Activated naive CD4-positive, alpha-beta T cell treated with anti-CD3 and anti-CD28 coated beads for 36 hours (primary cell): ENCODE measurements at regions not wholly inside any gene's neighbourhood (a gene's known extent, or its start where the extent isn't known, plus 50 kb on each side); places are given as distances from the start of the nearest gene placed in this dataset.
"Not testable (repeated sequence)": the region's sequence is repeated elsewhere in the genome, so short reads cannot be mapped to it uniquely, and the experiment has no call there.

Experiments
- CTCF ChIA-PET: fragments of 350-600 bp; sonication (Branson Sonifier 250); formaldehyde crosslinking; loops from one replicate; lab custom pipeline; 2021; ENCODE audit warnings: antibody characterized with exemption; lab: Charles Lee
- DNase-seq: peaks from one replicate; pipeline ENCODE4 v3.0.0-alpha.2; 2020
- H3K27ac Mint-ChIP-seq: one replicate; pipeline ENCODE4 v1.8.0; 2021; ENCODE audit warnings: mild to moderate bottlenecking, mixed read lengths
- H3K27me3 Mint-ChIP-seq: one replicate; pipeline ENCODE4 v1.8.0; 2021; ENCODE audit warnings: low read depth, mixed read lengths
- H3K36me3 Mint-ChIP-seq: one replicate; pipeline ENCODE4 v1.8.0; 2021; ENCODE audit warnings: low read depth, mixed read lengths
- H3K4me1 Mint-ChIP-seq: one replicate; pipeline ENCODE4 v1.8.0; 2021; ENCODE audit warnings: low read depth, mixed read lengths
- H3K4me3 Mint-ChIP-seq: one replicate; pipeline ENCODE4 v1.8.0; 2021; ENCODE audit warnings: mild to moderate bottlenecking, moderate library complexity, mixed read lengths
- H3K9me3 Mint-ChIP-seq: one replicate; pipeline ENCODE4 v1.8.0; 2021; ENCODE audit warnings: mixed read lengths
- intact Hi-C: fragments of 100-400 bp; cut with micrococcal nuclease; formaldehyde crosslinking; loops from one replicate; pipeline ENCODE4 v1.15.1; 2023

DNA sequence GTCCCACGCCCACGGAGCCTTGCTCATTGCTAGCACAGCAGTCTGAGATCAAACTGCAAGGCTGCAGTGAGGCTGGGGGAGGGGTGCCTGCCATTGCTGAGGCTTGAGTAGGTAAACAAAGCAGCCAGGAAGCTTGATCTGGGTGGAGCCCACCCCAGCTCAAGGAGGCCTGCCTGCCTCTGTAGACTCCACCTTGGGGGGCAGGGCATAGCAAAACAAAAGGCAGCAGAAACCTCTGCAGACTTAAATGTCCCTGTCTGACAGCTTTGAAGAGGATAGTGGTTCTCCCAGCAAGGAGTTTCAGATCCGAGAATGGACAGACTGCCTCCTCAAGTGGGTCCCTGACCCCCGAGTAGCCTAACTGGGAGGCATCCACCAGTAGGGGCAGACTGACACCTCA lies 239.7 kb downstream of the DAD1 start:
- H3K4me3 Mint-ChIP-seq, H3K27me3 Mint-ChIP-seq, H3K9me3 Mint-ChIP-seq, H3K4me1 Mint-ChIP-seq, H3K27ac Mint-ChIP-seq, CTCF ChIA-PET, DNase-seq, intact Hi-C loops, H3K36me3 Mint-ChIP-seq: not testable (repeated sequence)

DNA sequence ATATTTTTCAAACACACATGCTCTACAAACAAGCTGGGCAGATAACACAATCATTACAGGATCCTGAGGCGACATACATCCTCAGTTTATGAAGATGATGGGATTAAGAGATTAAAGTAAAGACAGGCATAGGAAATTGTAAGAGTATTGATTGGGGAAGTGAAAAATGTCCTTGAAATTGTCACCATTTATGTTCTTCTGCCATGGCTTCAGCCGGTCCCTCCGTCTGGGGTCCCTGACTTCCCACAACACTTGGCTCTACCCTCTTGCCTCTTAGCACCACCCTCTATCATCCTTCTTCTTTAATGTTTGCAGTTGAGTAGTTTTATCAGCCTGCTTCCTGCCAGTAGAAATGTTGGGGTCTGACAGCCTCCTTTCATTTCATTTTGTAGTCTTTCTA lies 244.4 kb downstream of the DAD1 start:
- DNase-seq: no peak
- H3K4me1 Mint-ChIP-seq: no peaks in the 10 kb centered on the region
- no peak overlapping the region for H3K4me3 Mint-ChIP-seq
- no peaks in the 10 kb centered on the region for H3K27me3 Mint-ChIP-seq
- H3K9me3 Mint-ChIP-seq: no peaks in the 10 kb centered on the region
- no peaks in the 10 kb centered on the region for H3K36me3 Mint-ChIP-seq
- CTCF ChIA-PET: no interaction called here
- intact Hi-C loops: no loop called here
- H3K27ac Mint-ChIP-seq: no peak overlapping the region

DNA sequence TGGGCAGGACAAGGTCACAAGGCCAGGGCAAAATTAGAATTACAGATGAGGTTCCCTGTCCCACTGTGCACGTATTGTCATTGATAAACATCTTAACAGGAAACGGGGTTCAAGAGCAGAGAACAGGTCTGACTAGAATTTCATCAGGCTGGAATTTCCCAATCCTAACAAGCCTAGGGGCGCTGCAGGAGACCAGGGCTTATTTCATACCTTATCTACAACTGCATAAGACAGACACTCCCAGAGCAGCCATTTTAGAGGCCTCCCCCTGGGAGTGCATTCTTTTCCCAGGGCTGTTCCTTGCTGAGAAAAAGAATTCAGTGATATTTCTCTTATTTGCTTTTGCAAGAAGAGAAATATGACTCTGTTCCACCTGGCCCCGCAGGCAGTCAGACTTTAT lies 244.8 kb downstream of the DAD1 start:
- H3K36me3 Mint-ChIP-seq, H3K4me1 Mint-ChIP-seq, CTCF ChIA-PET, DNase-seq, intact Hi-C loops, H3K27ac Mint-ChIP-seq, H3K9me3 Mint-ChIP-seq, H3K27me3 Mint-ChIP-seq, H3K4me3 Mint-ChIP-seq: not testable (repeated sequence)

DNA sequence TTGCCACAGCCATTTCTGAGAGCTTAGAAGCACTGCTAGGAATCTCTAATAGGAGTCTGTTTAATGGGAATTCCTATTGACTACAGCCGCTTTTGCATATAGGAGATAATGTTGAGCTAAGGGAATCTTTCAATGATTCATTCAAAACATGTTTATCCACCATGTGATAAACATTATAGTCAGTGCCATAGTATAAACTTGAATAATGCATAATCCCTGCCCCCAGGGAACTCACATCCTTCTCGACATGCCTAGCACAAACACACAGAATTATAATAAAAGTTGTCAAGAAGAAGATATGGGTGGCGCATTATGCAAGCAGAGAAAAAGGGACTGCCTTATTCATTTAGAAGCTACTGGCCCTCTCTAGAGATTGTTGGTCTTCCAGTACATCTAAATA lies 248.0 kb downstream of the DAD1 start:
- H3K27me3 Mint-ChIP-seq: no peaks in the 10 kb centered on the region
- H3K4me3 Mint-ChIP-seq: no peak overlapping the region
- CTCF ChIA-PET: no interaction called here
- no peaks in the 10 kb centered on the region for H3K4me1 Mint-ChIP-seq
- intact Hi-C loops: no loop called here
- H3K36me3 Mint-ChIP-seq: no peaks in the 10 kb centered on the region
- no peaks in the 10 kb centered on the region for H3K9me3 Mint-ChIP-seq
- no peak for DNase-seq
- H3K27ac Mint-ChIP-seq: no peak overlapping the region

DNA sequence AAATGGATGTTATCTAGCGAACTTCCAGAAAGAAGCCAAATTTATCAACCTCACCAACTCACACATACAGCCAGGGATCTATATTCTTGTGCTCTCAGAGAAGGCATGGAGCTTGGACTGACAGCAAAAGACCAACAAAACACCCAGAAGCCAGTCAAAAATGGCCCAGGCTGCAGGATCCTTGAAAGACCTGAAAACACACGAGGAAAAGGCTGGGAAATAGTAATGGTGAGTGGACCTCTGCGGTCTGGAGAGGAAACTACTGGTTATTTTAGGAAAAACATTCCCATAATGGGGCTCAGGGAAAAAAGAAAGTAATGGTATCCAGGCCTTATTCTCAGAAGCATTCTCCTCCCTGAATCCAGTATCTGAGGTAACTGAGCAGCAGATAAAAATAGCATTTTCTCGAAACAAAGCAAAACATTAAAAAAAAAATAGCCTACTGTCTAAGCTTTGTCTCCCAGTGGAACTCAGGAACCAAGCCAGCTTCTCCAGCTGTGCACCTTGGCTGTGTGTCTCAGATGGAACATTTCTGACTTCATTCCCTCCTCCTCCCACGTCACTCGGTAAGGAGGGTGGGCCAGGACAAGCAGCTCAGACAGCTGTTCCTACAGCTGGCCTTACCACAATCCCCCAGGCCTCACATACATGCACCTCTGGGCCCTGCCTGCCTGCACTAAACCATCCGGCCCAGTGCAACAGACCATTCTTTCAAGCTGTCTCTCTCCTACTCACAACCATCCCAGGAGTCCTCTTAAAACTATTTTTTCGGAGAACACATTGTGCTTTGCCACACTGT lies 249.9 kb downstream of the DAD1 start:
- H3K4me1 Mint-ChIP-seq: no peaks in the 10 kb centered on the region
- no peak overlapping the region for H3K27ac Mint-ChIP-seq
- no peaks in the 10 kb centered on the region for H3K27me3 Mint-ChIP-seq
- CTCF ChIA-PET: no interaction called here
- DNase-seq: no peak
- intact Hi-C loops: no loop called here
- H3K9me3 Mint-ChIP-seq: no peaks in the 10 kb centered on the region
- H3K36me3 Mint-ChIP-seq: no peaks in the 10 kb centered on the region
- no peak overlapping the region for H3K4me3 Mint-ChIP-seq

DNA sequence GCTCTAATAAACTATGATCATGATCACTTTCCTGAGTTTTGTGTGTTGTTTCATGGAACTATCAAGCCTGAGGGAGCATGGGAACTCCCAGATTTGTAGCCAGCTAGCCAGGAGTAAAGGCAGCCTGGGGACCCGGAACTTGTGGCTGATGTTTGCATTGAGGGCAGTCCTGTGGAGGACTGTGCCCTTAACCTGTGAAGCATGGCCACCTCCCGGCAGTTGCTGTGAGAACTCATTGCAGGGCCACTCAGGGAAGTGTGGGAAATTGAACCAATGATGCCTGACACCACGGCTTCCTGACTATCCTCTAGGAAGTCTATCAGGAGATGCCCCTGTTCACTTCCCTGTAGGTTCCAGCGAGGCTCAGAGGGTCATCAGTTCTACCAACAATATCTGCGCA lies 250.6 kb downstream of the DAD1 start:
- intact Hi-C loops: no loop called here
- Mint-ChIP-seq H3K36me3 (no peaks in the 10 kb centered on the region), H3K27ac (no peak overlapping the region), H3K27me3 (no peaks in the 10 kb centered on the region), H3K4me3 (no peak overlapping the region), H3K4me1 (no peaks in the 10 kb centered on the region), H3K9me3 (no peaks in the 10 kb centered on the region)
- CTCF ChIA-PET: no interaction called here
- no peak for DNase-seq

DNA sequence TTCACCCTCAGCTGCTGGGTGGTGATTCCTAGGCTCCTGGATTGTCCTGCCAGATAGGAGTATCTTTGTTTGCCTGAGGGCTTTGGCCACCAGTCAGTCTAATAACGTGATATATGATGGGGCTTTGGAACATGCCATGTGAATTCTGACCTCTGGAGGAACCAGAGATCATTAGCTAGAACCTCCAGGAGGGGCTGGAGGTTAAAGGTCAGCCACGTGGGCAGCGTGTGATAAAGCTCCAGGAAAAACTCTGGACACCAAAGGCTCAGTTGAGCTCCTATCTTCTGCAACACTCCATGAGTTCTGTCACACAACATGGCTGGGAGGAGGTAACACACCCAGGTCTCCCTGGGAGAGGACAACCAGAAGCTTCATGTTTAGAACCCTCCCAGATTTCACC lies 251.1 kb downstream of the DAD1 start:
- Mint-ChIP-seq H3K4me1 (no peaks in the 10 kb centered on the region), H3K27ac (no peak overlapping the region), H3K4me3 (no peak overlapping the region), H3K36me3 (no peaks in the 10 kb centered on the region), H3K27me3 (no peaks in the 10 kb centered on the region), H3K9me3 (no peaks in the 10 kb centered on the region)
- intact Hi-C loops: no loop called here
- CTCF ChIA-PET: no interaction called here
- no peak for DNase-seq

DNA sequence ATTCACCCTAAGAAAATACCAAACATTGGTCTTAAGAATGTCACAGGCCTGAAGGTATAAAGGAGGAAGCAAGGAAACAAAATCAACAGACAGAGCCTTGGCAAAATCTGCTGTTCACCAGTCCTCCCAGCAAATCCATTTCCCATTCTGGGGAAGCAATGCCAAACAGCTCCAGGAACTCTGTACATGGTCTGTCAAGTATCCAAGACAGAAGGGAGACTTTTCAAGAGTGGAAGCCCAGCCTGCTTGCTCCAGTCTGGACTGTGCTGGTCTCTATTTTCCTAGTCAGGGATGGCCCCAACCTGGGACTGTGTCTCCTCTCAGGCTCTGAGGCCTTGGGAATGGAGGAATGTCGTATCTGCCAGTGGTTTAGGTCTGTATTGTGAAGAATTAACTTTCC lies 251.5 kb downstream of the DAD1 start:
- intact Hi-C loops: no loop called here
- Mint-ChIP-seq H3K4me3 (no peak overlapping the region), H3K36me3 (no peaks in the 10 kb centered on the region), H3K9me3 (no peaks in the 10 kb centered on the region), H3K4me1 (no peaks in the 10 kb centered on the region), H3K27me3 (no peaks in the 10 kb centered on the region), H3K27ac (no peak overlapping the region)
- DNase-seq: no peak
- CTCF ChIA-PET: no interaction called here

DNA sequence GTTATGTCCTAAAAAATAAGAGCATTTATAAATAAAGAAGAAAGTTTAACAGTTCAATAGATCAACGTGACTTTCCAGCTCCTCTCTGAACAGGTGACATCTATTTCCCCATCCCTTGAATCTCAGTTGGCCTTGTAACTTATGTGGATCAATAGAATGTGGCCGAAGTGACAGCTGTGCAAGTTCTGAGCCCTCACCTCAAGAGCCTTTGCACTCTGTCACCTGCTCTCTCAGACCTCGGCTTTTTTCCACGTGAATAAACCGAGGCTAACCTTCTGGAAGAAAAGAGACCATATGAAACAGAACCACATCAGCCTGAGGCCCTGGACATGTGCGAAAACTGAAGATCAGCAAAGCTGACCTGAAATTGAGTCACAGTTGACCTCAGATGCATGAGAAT lies 253.0 kb downstream of the DAD1 start:
- Mint-ChIP-seq H3K27me3 (no peaks in the 10 kb centered on the region), H3K4me1 (no peaks in the 10 kb centered on the region), H3K9me3 (no peaks in the 10 kb centered on the region), H3K36me3 (no peaks in the 10 kb centered on the region), H3K4me3 (no peak overlapping the region), H3K27ac (no peak overlapping the region)
- DNase-seq: no peak
- intact Hi-C loops: no loop called here
- CTCF ChIA-PET: no interaction called here

DNA sequence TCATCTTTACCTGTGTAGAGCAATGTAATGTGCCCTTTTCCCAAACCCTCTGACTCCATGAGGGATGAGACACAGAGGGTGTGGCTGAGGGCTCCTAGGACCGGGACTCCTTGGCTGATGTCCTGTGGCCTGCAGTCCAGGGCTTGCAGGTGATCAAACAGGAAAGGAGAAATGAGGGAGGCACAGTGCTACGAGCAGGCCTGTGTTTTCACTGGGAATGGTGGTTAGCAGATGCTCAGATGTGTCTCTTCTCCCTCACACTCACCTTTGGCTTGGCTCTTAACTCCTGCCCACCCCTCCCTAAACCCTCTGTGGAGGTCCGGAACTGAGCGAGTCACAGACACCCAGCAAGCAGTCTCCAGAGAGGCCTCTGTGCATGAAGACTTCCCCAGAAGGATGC lies 254.4 kb downstream of the DAD1 start:
- CTCF ChIA-PET: no interaction called here
- intact Hi-C loops: no loop called here
- Mint-ChIP-seq H3K27ac (no peak overlapping the region), H3K27me3 (no peaks in the 10 kb centered on the region), H3K4me3 (no peak overlapping the region), H3K9me3 (no peaks in the 10 kb centered on the region), H3K36me3 (no peaks in the 10 kb centered on the region), H3K4me1 (no peaks in the 10 kb centered on the region)
- DNase-seq: no peak

DNA sequence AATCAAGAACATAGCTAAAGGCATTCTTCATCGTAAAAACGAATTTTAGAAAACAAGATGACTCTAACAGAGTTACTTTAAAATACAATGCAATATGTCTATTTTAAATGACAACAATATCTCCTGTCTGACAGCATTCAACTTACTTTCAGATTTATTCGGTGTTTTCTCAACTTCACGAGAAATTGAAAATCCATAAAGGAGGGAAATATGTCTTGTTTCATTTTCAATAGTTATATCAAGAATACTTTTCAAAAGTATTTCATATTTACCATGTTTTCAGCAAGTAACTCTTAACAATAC lies 254.8 kb downstream of the DAD1 start:
- Mint-ChIP-seq H3K4me3 (no peak overlapping the region), H3K36me3 (no peaks in the 10 kb centered on the region), H3K27ac (no peak overlapping the region), H3K27me3 (no peaks in the 10 kb centered on the region), H3K9me3 (no peaks in the 10 kb centered on the region), H3K4me1 (no peaks in the 10 kb centered on the region)
- no peak for DNase-seq
- intact Hi-C loops: no loop called here
- CTCF ChIA-PET: no interaction called here

DNA sequence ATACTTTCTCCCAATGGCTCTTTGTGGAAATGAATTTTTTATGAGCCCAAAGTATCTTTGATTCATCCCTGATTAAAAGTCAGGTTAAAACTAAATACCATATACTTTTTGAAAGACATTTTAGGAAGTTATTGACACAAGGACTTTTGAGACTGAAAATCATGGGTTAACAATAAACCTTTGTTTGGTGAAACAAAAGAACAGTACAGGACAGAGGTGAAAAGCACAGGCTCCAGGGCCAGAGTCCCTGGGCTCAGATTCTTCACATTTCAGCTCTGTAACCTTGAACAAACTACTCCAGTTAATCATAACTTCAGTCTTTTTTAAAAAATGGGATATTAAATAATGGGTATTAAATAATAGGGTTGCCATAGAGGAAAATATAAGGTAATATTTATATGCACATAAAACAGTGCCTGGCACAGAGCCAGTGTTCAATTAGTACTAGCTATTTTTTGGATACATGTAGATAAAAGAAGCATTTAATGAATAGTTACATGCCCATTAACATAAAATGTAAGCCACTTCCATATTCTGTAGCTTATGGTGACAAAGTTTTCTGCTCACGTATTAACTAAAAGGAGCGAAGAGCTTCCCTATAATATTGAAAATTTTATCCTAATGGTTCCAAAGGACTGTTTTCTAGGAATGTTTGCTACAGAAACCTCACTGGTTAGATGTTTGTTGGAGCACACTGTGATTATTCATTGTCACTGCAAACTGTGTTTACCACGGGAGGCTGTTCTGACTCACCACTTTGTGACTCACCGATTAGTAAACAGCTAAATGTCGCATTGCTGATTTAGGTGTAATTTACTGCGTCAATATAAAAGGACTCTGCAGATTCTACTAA lies 255.4 kb downstream of the DAD1 start:
- DNase-seq: no peak
- H3K36me3 Mint-ChIP-seq: no peaks in the 10 kb centered on the region
- CTCF ChIA-PET: no interaction called here
- intact Hi-C loops: no loop called here
- H3K27me3 Mint-ChIP-seq: no peaks in the 10 kb centered on the region
- H3K4me1 Mint-ChIP-seq: no peaks in the 10 kb centered on the region
- H3K27ac Mint-ChIP-seq: no peak overlapping the region
- no peak overlapping the region for H3K4me3 Mint-ChIP-seq
- H3K9me3 Mint-ChIP-seq: no peaks in the 10 kb centered on the region

DNA sequence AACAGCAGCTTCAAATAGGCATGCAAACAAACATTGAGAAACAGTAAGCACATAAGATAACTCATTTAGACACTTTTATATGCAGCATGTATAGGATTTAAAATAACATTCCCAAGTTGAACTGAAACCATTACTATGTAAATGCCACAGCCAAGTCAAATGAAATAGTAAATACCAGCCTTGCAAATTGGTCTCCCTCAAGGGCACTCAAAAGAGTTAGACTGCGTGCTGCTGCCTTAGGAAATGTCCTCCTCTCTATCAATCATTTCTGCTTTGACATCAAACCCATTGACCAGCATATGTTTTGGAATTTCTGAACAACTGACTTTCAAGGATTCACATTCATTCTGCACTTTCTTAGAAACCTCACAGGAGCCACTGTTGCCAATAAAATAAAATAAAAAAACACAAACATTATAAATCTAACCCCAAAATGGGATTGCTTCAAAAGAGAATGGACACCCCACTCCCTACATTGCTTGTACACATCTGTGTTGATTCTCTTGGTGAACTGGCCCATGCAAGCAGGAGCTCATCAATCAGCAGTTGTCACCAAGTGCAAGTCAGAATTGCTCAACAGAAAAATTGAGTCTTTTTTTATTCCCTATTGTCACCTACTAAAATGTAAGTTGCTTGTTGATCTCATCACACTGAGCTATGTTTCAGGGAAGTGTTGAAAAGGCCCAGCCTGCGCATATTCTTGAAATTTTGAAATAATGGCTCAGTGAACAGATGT lies 256.2 kb downstream of the DAD1 start:
- Mint-ChIP-seq H3K4me3 (no peak overlapping the region), H3K36me3 (no peaks in the 10 kb centered on the region), H3K27me3 (no peaks in the 10 kb centered on the region), H3K9me3 (no peaks in the 10 kb centered on the region), H3K4me1 (no peaks in the 10 kb centered on the region), H3K27ac (no peak overlapping the region)
- DNase-seq: no peak
- intact Hi-C loops: no loop called here
- CTCF ChIA-PET: no interaction called here
